DOHH2 (cell line): ENCODE measurements at regions not wholly inside any gene's neighbourhood (a gene's known extent, or its start where the extent isn't known, plus 50 kb on each side); places are given as distances from the start of the nearest gene placed in this dataset.

Source experiments
- H3F3A ChIP-seq: fragments of 200-600 bp; sonication (generic), shearing (Covaris generic); 2 replicates; pipeline ENCODE4 v1.6.0; 2016; ENCODE audit warnings: antibody characterized with exemption, mild to moderate bottlenecking; ENCODE audit not compliant: control insufficient read depth, insufficient read depth
- H3K27ac ChIP-seq: fragments of 200-600 bp; sonication (generic); 2 replicates; pipeline ENCODE4 v1.5.1; 2014; ENCODE audit warnings: low read depth, mild to moderate bottlenecking, low read length, moderate library complexity
- H3K27me3 ChIP-seq: fragments of 200-600 bp; sonication (generic); 2 replicates; pipeline ENCODE4 v1.6.1; 2014; ENCODE audit warnings: mild to moderate bottlenecking, low read length, mixed read lengths; ENCODE audit not compliant: control insufficient read depth
- H3K36me3 ChIP-seq: fragments of 200-600 bp; sonication (generic); 2 replicates; pipeline ENCODE4 v1.6.1; 2014; ENCODE audit warnings: mild to moderate bottlenecking, low read length, moderate library complexity, mixed read lengths; ENCODE audit not compliant: control insufficient read depth
- H3K4me1 ChIP-seq: fragments of 200-600 bp; sonication (generic); 2 replicates; pipeline ENCODE4 v1.6.1; 2014; ENCODE audit warnings: mild to moderate bottlenecking, low read length, mixed read lengths; ENCODE audit not compliant: control insufficient read depth
- H3K4me2 ChIP-seq: fragments of 200-600 bp; sonication (generic); 2 replicates; pipeline ENCODE4 v1.6.0; 2014; ENCODE audit warnings: mild to moderate bottlenecking, low read length, moderate library complexity
- H3K4me3 ChIP-seq: fragments of 200-600 bp; sonication (generic); 2 replicates; pipeline ENCODE4 v1.5.1; 2014; ENCODE audit warnings: mild to moderate bottlenecking, low read length, mixed read lengths
- H3K79me2 ChIP-seq: fragments of 200-600 bp; sonication (generic); 2 replicates; pipeline ENCODE4 v1.6.1; 2014; ENCODE audit warnings: mild to moderate bottlenecking, low read length, mixed read lengths; ENCODE audit not compliant: control insufficient read depth
- H3K9me2 ChIP-seq: fragments of 200-600 bp; sonication (generic); replicated peaks from 2 replicates; pipeline ENCODE4 v1.6.1; 2014; ENCODE audit warnings: mild to moderate bottlenecking, low read length, mixed read lengths; ENCODE audit not compliant: control insufficient read depth
- H3K9me3 ChIP-seq: fragments of 200-600 bp; sonication (generic); 2 replicates; pipeline ENCODE4 v1.6.1; 2014; ENCODE audit warnings: antibody characterized with exemption, low read length, mixed read lengths; ENCODE audit not compliant: control insufficient read depth, insufficient read depth
- H4K20me1 ChIP-seq: fragments of 200-600 bp; sonication (generic); 2 replicates; pipeline ENCODE4 v1.6.0; 2014; ENCODE audit warnings: low read depth, mild to moderate bottlenecking, antibody characterized with exemption, low read length, moderate library complexity; ENCODE audit not compliant: control insufficient read depth, insufficient read depth
- EZH2phosphoT487 ChIP-seq: fragments of 200-600 bp; sonication (generic); IDR thresholded peaks from 2 replicates; pipeline ENCODE4 v1.6.1; 2017; ENCODE audit warnings: borderline replicate concordance, mild to moderate bottlenecking, antibody characterized with exemption, low read length, moderate library complexity, mixed read lengths
- TF ChIP-seq, protein P1 (sequence below): fragments of 200-600 bp; sonication (generic); IDR thresholded peaks from one replicate; pipeline ENCODE4 v1.5.1; 2014; ENCODE audit warnings: antibody characterized with exemption, mild to moderate bottlenecking, low read depth, low read length; ENCODE audit not compliant: poor library complexity, severe bottlenecking

DNA sequence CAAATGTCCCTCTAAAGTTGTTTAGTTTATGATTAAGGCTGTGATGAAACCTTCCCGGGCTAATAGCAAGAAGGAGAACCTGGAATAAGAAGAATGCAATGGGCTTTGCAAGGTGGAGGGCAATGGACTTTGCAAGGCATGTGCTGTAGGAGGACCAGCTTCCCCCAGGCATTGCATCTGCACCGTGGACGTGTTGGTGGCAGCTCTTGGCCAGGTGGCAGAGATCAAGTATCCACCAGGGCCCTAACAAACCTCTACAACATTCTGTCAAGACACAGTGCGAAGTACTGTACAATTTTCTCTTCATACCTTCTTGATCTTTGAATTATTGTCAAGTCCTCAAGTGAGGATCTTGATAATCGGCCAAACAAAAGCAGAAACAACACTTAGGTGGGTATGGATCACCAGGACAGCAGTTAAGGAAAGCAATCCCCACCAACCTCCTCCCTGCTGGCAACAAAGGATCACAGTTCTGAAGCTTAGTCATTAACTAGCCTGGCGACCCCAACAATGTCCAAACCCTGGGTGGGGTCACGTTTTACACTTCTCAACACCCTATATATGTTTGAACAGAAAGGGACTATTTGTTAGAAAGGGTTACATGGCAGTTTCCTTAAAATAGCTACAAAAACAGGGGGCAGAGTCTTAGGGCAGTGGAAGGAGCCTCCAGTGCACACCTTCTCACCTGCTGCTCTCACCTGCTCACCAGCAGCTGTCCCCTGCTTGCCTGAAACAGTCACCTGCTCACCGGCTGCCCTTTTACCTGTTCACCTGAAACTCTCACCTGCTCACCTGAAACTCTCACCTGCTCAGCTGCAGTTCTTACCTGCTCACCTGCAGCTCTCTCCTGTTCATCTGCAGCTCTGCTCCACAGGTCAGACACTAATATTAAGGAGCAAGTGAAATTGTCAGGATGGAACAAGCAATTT is 137.9 kb upstream of the LIPC start:
- TF ChIP-seq EZH2phosphoT487: no peak
- TF ChIP-seq, protein P1, sequence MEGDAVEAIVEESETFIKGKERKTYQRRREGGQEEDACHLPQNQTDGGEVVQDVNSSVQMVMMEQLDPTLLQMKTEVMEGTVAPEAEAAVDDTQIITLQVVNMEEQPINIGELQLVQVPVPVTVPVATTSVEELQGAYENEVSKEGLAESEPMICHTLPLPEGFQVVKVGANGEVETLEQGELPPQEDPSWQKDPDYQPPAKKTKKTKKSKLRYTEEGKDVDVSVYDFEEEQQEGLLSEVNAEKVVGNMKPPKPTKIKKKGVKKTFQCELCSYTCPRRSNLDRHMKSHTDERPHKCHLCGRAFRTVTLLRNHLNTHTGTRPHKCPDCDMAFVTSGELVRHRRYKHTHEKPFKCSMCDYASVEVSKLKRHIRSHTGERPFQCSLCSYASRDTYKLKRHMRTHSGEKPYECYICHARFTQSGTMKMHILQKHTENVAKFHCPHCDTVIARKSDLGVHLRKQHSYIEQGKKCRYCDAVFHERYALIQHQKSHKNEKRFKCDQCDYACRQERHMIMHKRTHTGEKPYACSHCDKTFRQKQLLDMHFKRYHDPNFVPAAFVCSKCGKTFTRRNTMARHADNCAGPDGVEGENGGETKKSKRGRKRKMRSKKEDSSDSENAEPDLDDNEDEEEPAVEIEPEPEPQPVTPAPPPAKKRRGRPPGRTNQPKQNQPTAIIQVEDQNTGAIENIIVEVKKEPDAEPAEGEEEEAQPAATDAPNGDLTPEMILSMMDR: no peak
- no peaks in the 10 kb centered on the region for H3K4me1 ChIP-seq
- peaks cover 18% of the 10 kb centered on the region for H3K27me3 ChIP-seq
- no peaks in the 10 kb centered on the region for H3K36me3 ChIP-seq
- H4K20me1 ChIP-seq: no peaks in the 10 kb centered on the region
- no peaks in the 10 kb centered on the region for H3K79me2 ChIP-seq
- no peak overlapping the region for H3K4me3 ChIP-seq
- no peak overlapping the region for H3K4me2 ChIP-seq
- H3K9me2 ChIP-seq: no peaks in the 10 kb centered on the region
- no peaks in the 10 kb centered on the region for H3K9me3 ChIP-seq
- H3F3A ChIP-seq: no peaks in the 10 kb centered on the region
- H3K27ac ChIP-seq: no peak overlapping the region

DNA sequence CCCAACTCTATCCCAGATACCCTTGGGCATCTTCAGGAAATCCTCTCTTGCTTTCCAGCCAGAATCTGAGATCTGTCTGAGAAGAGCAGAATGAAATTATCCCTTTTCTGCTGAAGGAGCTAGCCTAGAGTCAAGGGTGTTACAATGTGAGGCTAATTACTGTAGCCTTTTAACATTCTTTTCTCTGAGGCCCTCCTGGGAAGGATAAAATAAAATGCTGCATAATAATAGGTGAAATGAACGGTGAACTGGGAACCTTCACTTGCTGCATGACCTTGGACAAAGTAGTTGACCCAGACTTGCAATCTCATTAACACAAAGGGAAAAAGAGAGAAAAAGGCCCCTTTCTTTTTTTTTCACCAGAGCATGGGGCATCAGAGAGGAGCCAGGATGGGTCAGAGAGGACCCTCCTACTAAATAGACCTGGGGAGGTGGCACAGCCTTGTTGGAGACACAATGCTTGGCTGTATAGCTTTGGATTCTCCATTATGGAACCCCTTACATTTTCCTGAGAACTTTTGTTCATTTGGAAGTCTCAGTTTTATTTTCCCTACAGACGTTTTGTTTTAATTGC is 137.0 kb upstream of the LIPC start:
- Histone ChIP-seq H3K27me3 (peaks cover 18% of the 10 kb centered on the region), H3K9me3 (no peaks in the 10 kb centered on the region), H3K4me1 (no peaks in the 10 kb centered on the region), H3K27ac (no peak overlapping the region), H3K4me3 (no peak overlapping the region), H3K4me2 (no peak overlapping the region), H3K79me2 (no peaks in the 10 kb centered on the region), H3K36me3 (no peaks in the 10 kb centered on the region), H3F3A (no peaks in the 10 kb centered on the region), H3K9me2 (no peaks in the 10 kb centered on the region), H4K20me1 (no peaks in the 10 kb centered on the region)
- TF ChIP-seq EZH2phosphoT487: no peak
- TF ChIP-seq, protein P1: no peak

DNA sequence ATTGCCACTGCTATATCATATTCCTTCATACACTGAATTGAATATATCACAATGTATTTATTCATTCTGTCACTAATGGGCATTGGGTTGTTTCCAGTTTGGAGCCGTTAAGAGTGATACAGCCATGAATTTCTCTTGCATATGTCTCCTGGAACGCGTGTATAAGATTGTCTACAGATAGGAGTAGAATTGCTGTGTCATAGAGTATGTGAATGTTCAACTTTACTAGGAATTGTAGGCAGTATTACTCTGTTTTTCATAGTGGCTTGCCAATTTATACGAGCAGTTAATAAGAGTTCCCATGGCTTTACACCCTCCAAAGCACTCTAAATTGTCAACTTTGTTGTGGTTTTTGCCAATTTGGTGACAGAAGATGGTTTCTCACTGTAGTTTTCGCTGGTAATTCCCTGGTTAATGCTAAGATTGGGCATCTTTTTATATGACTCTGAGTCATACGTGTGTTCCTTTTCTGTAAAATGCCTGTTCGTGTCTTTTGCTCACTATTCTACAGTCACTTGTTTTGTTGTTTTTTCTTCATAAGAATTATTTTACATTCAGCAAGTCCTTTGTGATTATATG is 136.1 kb upstream of the LIPC start:
- H3K27ac ChIP-seq: no peak overlapping the region
- no peaks in the 10 kb centered on the region for H3K4me1 ChIP-seq
- no peaks in the 10 kb centered on the region for H3F3A ChIP-seq
- no peak overlapping the region for H3K4me3 ChIP-seq
- H3K4me2 ChIP-seq: no peak overlapping the region
- H3K27me3 ChIP-seq: peaks cover 16% of the 10 kb centered on the region
- no peaks in the 10 kb centered on the region for H4K20me1 ChIP-seq
- no peaks in the 10 kb centered on the region for H3K36me3 ChIP-seq
- H3K9me3 ChIP-seq: no peaks in the 10 kb centered on the region
- no peaks in the 10 kb centered on the region for H3K9me2 ChIP-seq
- H3K79me2 ChIP-seq: no peaks in the 10 kb centered on the region
- no peak for TF ChIP-seq EZH2phosphoT487
- TF ChIP-seq, protein P1: no peak
